Daoy (cell line): ENCODE measurements at regions not wholly inside any gene's neighbourhood (a gene's known extent, or its start where the extent isn't known, plus 50 kb on each side); places are given as distances from the start of the nearest gene placed in this dataset.

ENCODE experiments used
- DNase-seq: peaks from one replicate; pipeline ENCODE4 v3.0.0-alpha.2; 2015; ENCODE audit warnings: low read depth

DNA sequence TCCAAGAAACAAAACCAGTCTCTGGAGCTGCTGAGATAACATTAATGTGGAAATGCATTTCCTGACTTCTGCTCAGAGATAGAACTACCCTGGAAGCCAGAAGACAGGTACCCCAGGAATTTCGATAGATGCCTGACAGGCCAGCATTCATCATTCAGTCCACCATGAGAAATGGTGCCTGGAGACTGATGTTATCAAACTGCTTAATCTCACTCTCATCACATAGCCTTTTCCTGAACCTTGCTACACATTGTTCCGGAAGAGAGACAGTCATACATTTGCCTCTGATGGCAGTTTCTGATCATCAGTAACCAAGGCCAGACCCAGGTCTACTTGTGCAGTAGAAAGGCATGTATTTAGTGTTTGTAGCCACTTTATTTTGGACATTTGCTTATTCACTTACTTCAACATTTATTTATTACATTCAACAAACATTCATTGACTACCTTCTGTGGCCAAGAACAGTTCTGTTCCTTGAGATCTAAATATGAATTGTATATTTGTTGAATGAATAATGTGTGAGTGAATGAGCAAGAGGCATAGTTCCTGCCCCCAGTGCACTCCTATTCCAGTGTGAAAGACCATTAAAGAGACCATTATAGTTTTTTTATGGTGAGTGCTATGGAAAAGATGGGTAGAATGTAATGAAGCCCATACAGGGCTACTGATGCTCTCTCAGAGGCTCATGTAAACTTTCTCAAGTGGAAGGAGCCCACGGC lies 485.7 kb downstream of the NUF2 start:
- DNase-seq, result no peak

- no peak for DNase-seq
Observed at GRCh38 chr1:163813251-163813650, 491.5 kb downstream of the NUF2 start.

DNA sequence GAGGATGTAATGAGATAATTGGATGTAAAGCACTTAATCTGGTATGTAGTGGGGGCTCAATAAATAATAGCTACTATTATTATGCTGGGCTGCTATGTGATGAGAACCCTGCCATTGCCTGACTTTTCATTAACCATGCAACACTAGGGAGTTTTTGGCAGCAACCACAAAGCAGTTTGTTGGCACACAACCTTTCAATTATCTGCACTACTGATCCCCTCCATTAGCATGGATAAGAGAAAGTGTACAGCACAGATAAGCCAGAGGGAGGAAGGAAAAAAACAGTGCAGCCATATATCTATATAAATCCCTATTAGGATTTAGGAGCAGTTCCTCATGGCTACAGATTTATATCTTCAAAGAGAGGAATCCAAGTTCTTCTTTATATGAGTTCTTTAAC lies 498.5 kb downstream of the NUF2 start:
- DNase-seq, result no peak

GRCh38 chr1:163820766-163821165 lies 499.0 kb downstream of the NUF2 start:
- no peak for DNase-seq

DNA sequence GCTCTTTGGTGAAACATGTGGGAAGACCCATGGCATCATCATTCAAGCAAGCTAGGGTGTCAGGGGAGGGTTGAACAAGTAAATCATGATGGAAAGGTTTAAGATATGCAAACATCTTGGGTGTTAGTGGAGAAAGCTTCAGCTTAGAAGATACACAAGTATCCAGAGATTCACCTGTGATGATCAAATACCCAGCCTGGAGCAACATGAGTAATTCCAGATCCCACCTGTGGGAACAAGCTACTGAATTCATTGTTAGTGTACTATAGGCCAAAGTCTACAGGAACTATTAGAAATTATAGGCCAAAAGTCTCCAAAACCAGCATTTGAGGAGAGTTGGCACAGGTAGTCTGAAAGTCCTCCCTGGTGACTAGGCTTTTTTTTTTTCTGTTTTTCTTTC lies 499.9 kb downstream of the NUF2 start:
- no peak for DNase-seq

DNA sequence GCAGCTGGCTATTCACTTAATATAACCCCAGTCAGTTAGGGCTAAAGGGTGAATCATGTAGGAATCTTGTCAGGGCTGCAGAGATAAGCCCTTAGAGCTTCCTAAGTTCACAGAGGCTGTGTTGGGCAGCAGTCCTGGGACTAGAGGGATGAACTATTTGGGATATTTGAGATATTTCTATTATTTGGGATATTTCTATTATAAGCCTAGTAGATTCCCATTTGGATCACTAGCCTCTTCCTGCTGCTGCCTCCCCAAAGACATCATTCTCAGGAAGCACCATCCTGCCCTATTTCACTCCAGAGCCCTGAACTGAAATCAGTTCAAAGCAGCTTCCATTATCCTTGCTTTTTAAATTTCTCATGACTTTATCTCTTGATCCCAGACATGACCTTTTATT lies 501.3 kb downstream of the NUF2 start:
- DNase-seq, result no peak

GRCh38 chr1:163824006-163824405 lies 502.3 kb downstream of the NUF2 start:
- no peak for DNase-seq

DNA sequence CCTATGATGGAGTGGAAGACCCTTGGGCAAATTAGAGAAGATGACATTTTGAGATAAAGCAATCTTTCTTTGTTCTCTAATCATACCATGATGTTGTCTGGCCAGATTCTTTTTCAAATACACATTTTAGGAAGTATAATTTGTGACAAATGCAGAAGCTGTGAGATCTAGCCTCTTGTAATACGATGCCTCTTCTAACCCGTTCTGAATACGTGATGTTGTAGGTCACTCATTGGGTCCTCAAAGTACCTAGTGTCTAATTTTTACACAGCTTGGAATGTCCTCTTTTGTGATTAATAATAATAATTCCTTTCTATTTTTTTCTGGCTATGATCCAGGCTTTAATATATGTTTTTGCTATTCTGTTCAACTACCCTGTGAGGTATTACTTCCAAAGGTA lies 502.7 kb downstream of the NUF2 start:
- no peak for DNase-seq

DNA sequence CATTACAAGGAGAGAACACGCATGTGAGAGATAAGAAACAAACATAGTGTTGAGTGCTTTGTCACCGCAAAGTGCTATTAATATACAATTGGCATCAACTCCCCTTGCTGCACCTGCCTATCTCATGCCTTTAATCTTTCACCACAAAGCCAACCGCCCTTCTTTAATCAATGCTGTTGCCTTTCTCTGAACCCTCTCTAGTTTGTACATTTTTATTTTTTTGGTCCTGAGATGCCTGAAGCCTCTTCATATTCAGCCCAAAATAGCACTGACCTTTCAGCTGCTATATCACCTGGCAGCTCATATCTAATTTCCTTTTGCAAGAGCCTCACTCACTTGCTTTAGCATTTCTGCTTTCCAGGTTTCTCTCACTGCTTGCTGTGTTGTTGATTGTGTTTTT lies 504.7 kb downstream of the NUF2 start:
- DNase-seq, result no peak

DNA sequence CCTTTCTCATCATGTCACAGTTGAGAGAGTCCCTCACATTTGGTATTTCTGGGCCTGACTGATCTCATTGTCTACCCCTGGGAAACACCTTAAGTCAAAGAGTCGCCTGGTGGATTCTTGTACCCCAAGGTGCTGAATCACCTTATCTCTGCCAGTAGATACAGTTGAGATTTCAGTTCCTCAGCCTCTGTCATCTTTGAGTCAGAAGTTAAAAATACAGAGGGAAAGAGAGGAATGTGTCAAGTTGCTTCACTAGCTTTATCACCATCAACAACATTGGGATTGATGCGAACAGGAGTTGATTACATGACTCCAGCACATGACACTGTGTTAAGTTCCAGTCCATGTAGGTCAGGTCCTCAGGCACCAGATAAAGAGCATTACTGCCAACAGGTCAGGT lies 513.0 kb downstream of the NUF2 start:
- no peak for DNase-seq

DNA sequence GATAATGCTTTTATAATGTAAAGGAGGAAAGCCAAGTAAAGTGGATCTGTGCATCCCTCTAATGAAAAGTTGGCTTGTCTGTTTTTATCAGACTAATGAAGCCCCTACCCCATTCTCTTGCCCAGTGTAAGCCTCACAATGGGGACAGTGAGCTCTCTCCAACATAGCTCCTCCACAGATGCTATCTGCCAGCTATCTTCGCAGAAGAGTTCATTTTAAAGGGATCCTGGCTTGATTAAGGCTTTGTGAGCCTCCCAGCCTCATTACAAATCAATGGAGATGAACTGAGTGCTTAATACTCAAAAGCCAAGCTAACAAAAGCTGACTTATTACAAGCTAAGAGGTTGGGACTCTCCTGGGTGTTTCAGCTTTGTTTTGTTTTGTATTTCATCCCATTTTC lies 514.7 kb downstream of the NUF2 start:
- DNase-seq, result no peak

DNA sequence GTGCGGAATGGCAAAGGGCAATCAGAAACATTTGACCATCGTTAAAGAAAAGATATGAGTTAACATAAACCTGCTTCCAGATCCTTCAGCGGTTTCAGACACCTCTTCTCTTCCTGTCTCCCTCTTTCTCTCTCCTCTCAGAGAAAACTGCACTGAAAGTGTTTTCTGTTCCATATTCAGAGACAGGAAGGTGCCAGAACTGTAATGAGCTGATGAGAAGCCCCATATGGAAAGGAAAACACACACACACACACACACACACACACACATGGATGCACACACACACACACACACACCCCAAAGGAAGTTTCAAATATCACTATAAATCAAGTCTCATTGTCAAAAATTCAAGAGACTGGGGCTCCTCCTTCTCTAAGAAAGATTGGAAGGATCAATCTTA lies 515.5 kb downstream of the NUF2 start:
- DNase-seq, result no peak

DNA sequence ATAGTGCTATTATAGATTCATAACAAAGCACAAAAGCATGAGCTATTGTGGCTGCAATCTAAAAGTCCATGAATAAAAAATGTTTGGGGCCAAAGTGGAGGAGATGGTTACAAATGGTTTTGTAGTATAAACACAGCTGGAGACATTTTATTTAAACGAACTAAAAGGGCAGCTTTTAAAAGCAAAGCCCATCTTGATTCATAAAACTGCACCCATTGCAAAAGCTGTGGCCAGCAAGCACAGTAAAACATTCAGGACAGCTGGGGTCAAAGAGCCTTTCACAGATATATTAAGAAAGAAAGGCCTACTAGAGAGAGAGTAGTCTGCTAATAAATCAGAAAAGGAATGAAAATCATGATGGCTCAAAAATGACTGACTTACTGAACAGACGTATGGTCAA lies 520.8 kb downstream of the NUF2 start:
- no peak for DNase-seq

GRCh38 chr1:163844459-163844858 lies 522.7 kb downstream of the NUF2 start:
- DNase-seq, result no peak

DNA sequence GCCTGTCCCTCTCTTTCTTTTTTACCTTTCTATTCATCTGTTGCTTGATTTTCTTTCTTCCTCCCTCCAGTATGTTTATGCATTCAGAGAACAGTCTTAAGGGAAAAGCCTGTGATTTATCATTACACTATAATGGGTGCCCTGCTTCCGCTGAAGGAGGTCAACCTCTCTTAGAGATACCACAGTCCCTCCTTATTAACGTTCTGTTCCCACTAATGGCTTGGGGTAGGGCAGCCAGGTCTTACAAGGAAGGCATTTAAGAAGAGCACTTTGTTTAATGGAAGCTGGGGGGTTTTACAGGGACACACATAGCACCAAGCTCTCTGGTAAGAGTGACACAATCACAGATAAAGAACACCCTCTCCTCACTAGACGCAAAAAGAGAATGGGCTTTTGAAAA lies 523.5 kb downstream of the NUF2 start:
- DNase-seq, result no peak

GRCh38 chr1:163863731-163864130 lies 542.0 kb downstream of the NUF2 start:
- DNase-seq, result no peak

DNA sequence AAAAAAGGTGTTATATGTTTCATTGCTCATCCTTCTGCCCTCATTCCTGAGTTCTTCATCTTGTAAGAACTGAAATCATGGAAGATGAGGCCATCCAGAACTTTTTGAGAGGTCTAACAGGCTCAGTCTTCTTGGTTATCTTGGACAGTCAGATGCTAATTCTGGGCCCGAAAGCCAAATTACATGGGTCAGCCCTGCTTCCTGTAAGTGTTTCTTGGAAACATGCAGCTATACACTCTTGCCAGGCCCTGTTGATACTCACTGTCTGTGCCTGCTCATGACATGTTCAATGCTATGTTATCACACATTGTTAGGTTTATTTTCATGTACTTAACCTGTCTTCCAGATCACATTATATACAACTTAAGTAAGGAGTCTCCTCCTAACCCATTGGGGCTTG lies 542.5 kb downstream of the NUF2 start:
- DNase-seq, result no peak

DNA sequence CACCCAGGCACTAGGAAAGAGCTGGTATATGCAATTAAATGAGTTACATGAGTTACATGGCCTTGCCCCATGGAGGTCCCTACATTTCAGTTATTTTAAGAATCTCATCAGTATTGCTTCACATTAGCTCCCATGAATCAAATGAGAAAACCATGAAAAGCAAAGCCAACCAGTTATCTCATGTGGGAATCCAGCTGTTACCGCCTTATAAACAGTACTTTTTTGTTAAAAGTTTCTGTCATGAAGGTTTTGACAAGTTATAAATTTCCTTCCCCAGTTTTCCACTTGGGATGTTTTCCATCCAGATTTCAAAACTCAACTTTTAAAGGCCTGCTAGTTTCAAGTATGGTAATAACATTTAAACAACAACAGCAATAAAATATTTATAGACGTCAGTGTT lies 544.8 kb downstream of the NUF2 start:
- no peak for DNase-seq

DNA sequence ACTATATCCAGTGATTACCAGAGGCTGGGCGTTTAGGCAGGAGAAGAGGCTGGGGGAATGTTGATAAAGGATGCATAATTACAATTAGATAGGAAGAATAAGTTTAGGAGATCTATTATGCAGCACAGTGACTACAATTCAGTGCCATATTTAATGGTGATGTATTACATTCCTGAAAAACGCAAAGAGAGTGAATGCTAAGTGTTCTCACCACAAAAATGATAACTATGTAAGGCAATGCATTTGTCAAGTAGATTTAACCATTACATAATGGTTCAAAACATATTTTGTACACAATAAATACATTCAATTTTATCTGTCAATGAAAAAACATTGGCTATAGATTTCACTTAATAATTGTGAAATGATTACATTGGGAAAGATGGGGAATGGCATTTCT lies 548.9 kb downstream of the NUF2 start:
- DNase-seq, result no peak

- no peak for DNase-seq
Observed at GRCh38 chr1:163872067-163872466, 550.3 kb downstream of the NUF2 start.

DNA sequence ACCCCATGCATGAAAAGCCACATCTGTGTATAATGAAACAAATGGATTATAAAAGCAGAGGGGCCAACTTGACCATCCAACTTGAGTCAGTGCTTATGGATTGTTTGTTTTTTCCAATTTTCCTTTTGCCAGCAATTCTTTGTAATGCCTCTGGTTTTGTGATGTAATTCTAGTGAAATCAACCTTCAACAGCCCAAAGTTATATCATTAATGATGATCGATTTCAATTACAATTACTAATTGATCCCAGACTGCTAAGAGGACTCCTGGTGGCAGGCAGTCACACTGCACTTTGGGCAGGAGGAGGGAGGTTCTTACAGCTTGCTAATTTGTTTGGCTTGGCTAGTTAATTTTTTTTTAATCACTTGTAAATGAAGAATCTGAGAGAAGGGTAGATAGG lies 552.3 kb downstream of the NUF2 start:
- no peak for DNase-seq

DNA sequence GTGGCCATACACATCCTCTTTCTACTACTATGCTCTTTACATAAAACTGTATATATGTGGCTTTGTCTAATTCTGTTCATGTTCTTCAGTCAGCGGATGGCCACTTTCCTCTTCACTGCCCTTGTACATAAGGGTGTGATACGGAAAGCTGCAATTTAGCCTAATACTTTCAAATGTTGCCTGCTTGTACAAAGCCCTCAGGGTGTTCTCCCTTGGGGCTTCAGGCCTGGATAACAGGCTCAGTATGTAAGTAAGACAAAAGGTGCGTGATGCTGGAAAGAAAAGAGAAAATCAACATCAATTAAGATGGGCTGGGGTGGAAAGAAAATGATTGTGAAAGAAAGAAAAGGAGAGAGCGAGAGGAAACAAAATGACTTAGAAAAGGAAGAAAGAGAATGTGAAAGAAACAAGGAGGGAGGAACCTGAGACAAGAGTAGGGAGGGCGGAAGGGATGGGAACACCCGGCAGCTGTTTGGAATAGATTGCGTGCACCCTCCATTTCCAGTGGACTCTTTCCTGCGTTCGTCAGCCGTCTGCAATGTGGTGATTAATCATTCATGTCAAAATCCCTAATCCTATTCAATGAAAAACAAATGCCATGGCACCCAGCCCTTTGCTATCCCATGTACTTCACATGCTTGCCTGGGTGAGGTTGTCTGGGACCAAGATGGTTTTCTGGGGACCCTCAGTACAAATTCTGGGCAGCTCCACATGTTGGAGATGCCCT lies 553.6 kb downstream of the NUF2 start:
- peak; percentile 3 for DNase-seq

GRCh38 chr1:163875927-163876320 lies 554.2 kb downstream of the NUF2 start:
- no peak for DNase-seq

DNA sequence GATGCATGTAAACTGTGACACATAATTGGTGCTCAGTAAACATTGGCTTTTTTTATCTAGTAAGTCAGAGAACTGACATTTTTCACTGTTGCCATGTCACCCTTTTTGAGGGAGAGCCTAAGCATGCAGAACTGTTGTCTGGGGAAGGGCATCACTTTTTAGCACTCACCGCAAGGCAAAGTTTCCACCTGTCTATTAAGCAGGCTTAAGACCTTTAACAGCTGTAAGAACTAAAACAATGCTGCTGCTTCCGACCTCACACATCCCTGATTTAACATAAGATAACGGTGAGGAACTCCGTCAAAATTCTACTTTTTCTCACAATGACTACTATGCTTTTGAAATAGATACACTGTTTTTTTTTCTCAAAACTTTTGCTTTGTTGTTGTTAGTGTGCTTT lies 554.8 kb downstream of the NUF2 start:
- no peak for DNase-seq
